Esophagus squamous epithelium (tissue), 5 donors: ENCODE measurements at regions not wholly inside any gene's neighbourhood (a gene's known extent, or its start where the extent isn't known, plus 50 kb on each side); places are given as distances from the start of the nearest gene placed in this dataset.

Source experiments
- DNase-seq: peaks from one replicate; lab custom pipeline; 2025; lab: John Stamatoyannopoulos, UW
- H3K27ac ChIP-seq, 4 donors: fragments of 200-600 bp; sonication (generic); one replicate each; pipeline ENCODE4 v1.5.1; 2016 to 2019; ENCODE audit warnings: mild to moderate bottlenecking in 1 of 4
- H3K27me3 ChIP-seq, 4 donors: fragments of 200-600 bp; sonication (generic); 1 replicate in 3 of 4; 2 replicates in 1 of 4; pipeline versions ENCODE4 v1.5.1 to v1.6.0; 2017 to 2021; ENCODE audit warnings: antibody characterized with exemption in 1 of 4
- H3K36me3 ChIP-seq, 3 donors: fragments of 200-600 bp; sonication (generic); one replicate each; pipeline ENCODE4 v1.5.1; 2016 to 2019
- H3K4me1 ChIP-seq, 3 donors: fragments of 200-600 bp; sonication (generic); one replicate each; pipeline ENCODE4 v1.5.1; 2017 to 2019
- H3K4me3 ChIP-seq, 4 donors: fragments of 200-600 bp; sonication (generic); 1 replicate in 3 of 4; 2 replicates in 1 of 4; pipeline ENCODE4 v1.5.1; 2016 to 2019; ENCODE audit warnings: mild to moderate bottlenecking in 2 of 4, moderate library complexity in 1 of 4
- H3K9me3 ChIP-seq, 3 donors: fragments of 200-600 bp; sonication (generic); one replicate each; pipeline ENCODE4 v1.5.1; 2016 to 2019
- CTCF ChIP-seq, 6 experiments: fragments of 450-650 bp in 4 of 6; fragments of 200-600 bp in 2 of 6; sonication (generic) in 2 of 6; IDR thresholded peaks; one replicate each; pipeline ENCODE4 v1.5.1; 2016 to 2019; ENCODE audit warnings: antibody characterized with exemption in 6 of 6, mild to moderate bottlenecking in 4 of 6, moderate library complexity in 4 of 6
- POLR2A ChIP-seq, 4 donors: fragments of 450-650 bp; IDR thresholded peaks; one replicate each; pipeline ENCODE4 v1.6.1; 2017; ENCODE audit warnings: antibody characterized with exemption in 4 of 4, mild to moderate bottlenecking in 4 of 4, moderate library complexity in 3 of 4
- WGBS, 2 donors: methylation state at CpG; one replicate each; pipeline ENCODE4 v1.1.5; 2018; 5-methylcytosine and 5-hydroxymethylcytosine counted together
- intact Hi-C: fragments of 100-400 bp; cut with DNase I; formaldehyde crosslinking; loops from one replicate; pipeline ENCODE4 v1.15.0; 2022
- donor health status: DM: yes; HTN: yes; CAD: no.

- WGBS, 2 donors = 42 to 47% methylated on average over 2 of the region's 2 CpGs
Measured at GRCh38 chr4:160709026-160709425, 1454.8 kb downstream of the FSTL5 start.

DNA sequence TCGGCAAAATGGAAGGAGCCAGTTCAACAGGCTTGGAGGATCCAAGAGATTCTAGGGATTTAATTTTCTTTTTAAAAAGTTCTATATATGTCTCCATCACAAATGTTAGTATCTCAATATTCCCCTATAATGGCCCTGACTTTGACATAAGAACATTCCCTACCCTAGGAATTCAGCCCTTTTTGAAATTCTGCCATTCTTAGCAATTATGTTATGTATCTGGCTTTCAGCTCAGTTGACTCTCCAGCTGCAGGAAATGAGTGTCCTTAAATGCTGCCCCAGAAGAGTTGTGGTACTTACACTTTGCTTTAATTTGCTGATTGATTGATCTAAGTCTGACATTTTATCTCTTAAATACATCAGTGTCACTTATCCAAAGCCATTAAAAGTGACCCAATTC lies 1454.3 kb downstream of the FSTL5 start:
- H3K27me3 ChIP-seq = no peaks in the 10 kb centered on the region
- 96 to 100% methylated on average over 1 of the region's 1 CpG for WGBS, 2 donors
- no peaks in the 10 kb centered on the region for H3K36me3 ChIP-seq
- no peak for TF ChIP-seq CTCF (IDR thresholded peaks at IDR 0.05)
- H3K4me3 ChIP-seq = no peak overlapping the region
- H3K4me1 ChIP-seq = no peaks in the 10 kb centered on the region
- no peak for DNase-seq
- intact Hi-C loops = no loop called here
- no peaks in the 10 kb centered on the region for H3K9me3 ChIP-seq
- no peak overlapping the region for H3K27ac ChIP-seq

More at GRCh38 chr4:160709026-160709425, 1454.8 kb downstream of the FSTL5 start:
- Histone ChIP-seq H3K27me3 (no peaks in the 10 kb centered on the region), H3K36me3 (no peaks in the 10 kb centered on the region), H3K4me1 (no peaks in the 10 kb centered on the region), H3K4me3 (no peak overlapping the region), H3K27ac (no peak overlapping the region), H3K9me3 (no peaks in the 10 kb centered on the region)
- no peak for DNase-seq
- intact Hi-C loops = no loop called here
- TF ChIP-seq POLR2A (IDR thresholded peaks at IDR 0.05) (no peak), CTCF (IDR thresholded peaks at IDR 0.05) (no peak)

DNA sequence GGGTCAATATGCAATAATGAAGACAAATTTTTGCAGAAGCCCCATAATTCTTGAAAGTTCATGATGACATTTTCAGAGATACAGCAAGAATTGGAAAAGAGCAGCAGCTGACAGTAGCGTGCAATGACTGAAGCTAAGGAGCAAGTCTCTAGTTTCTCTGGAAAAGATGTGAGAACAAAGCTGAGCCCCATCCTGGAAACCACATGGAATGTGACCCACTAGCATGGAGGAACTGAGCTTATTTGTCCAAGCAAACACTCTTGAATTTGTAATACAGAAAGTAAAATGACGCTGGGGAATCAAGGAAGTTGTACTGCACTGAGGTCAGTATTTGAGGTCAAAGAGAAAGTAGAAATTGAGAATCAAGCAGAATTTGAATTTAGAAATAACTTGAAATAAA lies 1447.2 kb downstream of the FSTL5 start:
- no peak for TF ChIP-seq POLR2A (IDR thresholded peaks at IDR 0.05)
- TF ChIP-seq CTCF (IDR thresholded peaks at IDR 0.05) = no peak
- Histone ChIP-seq H3K27me3 (no peaks in the 10 kb centered on the region), H3K27ac (no peak overlapping the region), H3K4me1 (no peaks in the 10 kb centered on the region), H3K4me3 (no peak overlapping the region), H3K36me3 (no peaks in the 10 kb centered on the region), H3K9me3 (no peaks in the 10 kb centered on the region)
- intact Hi-C loops = no loop called here
- no peak for DNase-seq
- WGBS, 2 donors = 68 to 76% methylated on average over 2 of the region's 2 CpGs

DNA sequence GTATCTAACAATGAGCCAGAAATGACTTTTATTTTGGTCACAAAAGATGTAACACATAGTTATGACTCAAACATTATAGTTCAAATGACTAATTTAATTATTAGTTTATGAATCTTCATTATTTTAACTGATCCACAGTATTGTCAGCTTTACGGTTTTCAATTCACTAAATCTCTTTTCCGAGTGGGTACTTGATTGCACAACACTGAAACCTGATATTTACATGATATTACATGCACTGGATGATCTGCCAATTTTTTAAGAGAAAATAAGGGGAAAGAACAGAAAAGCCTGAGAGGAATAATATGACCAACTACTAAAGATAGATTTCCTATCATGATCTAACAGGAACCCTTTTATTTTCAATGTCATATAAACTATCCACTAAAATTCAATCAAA lies 1446.0 kb downstream of the FSTL5 start:
- intact Hi-C loops = no loop called here
- Histone ChIP-seq H3K9me3 (no peaks in the 10 kb centered on the region), H3K27me3 (no peaks in the 10 kb centered on the region), H3K4me3 (no peak overlapping the region), H3K27ac (no peak overlapping the region), H3K4me1 (no peaks in the 10 kb centered on the region), H3K36me3 (no peaks in the 10 kb centered on the region)
- DNase-seq = no peak
- WGBS, 2 donors = 47 to 63% methylated on average over 2 of the region's 2 CpGs
- TF ChIP-seq POLR2A (IDR thresholded peaks at IDR 0.05) (no peak), CTCF (IDR thresholded peaks at IDR 0.05) (no peak)

- TF ChIP-seq CTCF (IDR thresholded peaks at IDR 0.05) (no peak), POLR2A (IDR thresholded peaks at IDR 0.05) (no peak)
- H3K36me3 ChIP-seq = no peaks in the 10 kb centered on the region
- H3K4me3 ChIP-seq = no peak overlapping the region
- H3K9me3 ChIP-seq = no peaks in the 10 kb centered on the region
- no peaks in the 10 kb centered on the region for H3K4me1 ChIP-seq
- no peak for DNase-seq
- H3K27ac ChIP-seq = no peak overlapping the region
- no peaks in the 10 kb centered on the region for H3K27me3 ChIP-seq
- intact Hi-C loops = no loop called here
Measured at GRCh38 chr4:160724063-160724462, 1439.7 kb downstream of the FSTL5 start.
